ENCODE measurements at regions not wholly inside any gene's neighbourhood (a gene's known extent, or its start where the extent isn't known, plus 50 kb on each side); places are given as distances from the start of the nearest gene placed in this dataset.

- TF ChIP-seq IRF2 (CRISPR knock-in tag; IDR thresholded peaks at IDR 0.05) (no peak), POLR2AphosphoS2 (IDR thresholded peaks at IDR 0.05; ENCODE audit: low read length) (no peak), TSC22D4 (tag; IDR thresholded peaks at IDR 0.05) (no peak), CTCFL (IDR thresholded peaks at IDR 0.05; ENCODE audit: borderline replicate concordance, insufficient read depth, low read depth, low read length, poor library complexity, severe bottlenecking) (no peak), THAP12 (CRISPR knock-in tag; IDR thresholded peaks at IDR 0.05) (no peak), ZNF431 (CRISPR knock-in tag; IDR thresholded peaks at IDR 0.05) (no peak), AFF1 (IDR thresholded peaks at IDR 0.05; ENCODE audit: low read depth in 1 of 2, partially characterized antibody in 2 of 2) (no peak), MED1 (CRISPR knock-in tag; IDR thresholded peaks at IDR 0.05; ENCODE audit: borderline replicate concordance) (no peak), NELFE (IDR thresholded peaks at IDR 0.05; ENCODE audit: insufficient read depth, insufficient read length) (no peak), ZBTB34 (CRISPR knock-in tag; IDR thresholded peaks at IDR 0.05) (no peak), TCF7L2 (IDR thresholded peaks at IDR 0.05; ENCODE audit: low read depth, low read length) (no peak)
Observed at GRCh38 chr5:33166948-33167347, 273.8 kb upstream of the TARS1 start (continued).
